A549 (cell line): ENCODE measurements at regions not wholly inside any gene's neighbourhood (a gene's known extent, or its start where the extent isn't known, plus 50 kb on each side); places are given as distances from the start of the nearest gene placed in this dataset.

ENCODE experiments used
- ATAC-seq, 2 experiments: fragments of 200-7000 bp in 1 of 2; fragments of >200 bp in 1 of 2; cut with Nextera tagmentation in 1 of 2; cut with Tn5 transposase in 1 of 2; 3 replicates each; pipeline versions ENCODE4 v1.8.0 to v1.9.1; 2018 to 2020; ENCODE audit warnings: mild to moderate bottlenecking in 1 of 2, moderate library complexity in 1 of 2
- CTCF ChIA-PET: fragments of 300-600 bp; sonication (Branson Sonifier 250); formaldehyde crosslinking; extraction: SDS; loops from one replicate; lab custom pipeline; 2021; ENCODE audit warnings: antibody characterized with exemption, inconsistent platforms; lab: Yijun Ruan, JAX
- POLR2A ChIA-PET: fragments of 350-600 bp; formaldehyde crosslinking; extraction: SDS; loops from one replicate; lab custom pipeline; 2021; ENCODE audit warnings: antibody characterized with exemption, inconsistent platforms; lab: Yijun Ruan, JAX
- DNase-seq, 2 experiments: peaks; one replicate each; pipeline versions ENCODE4 v3.0.0 to v3.0.0-alpha.2; 2011 to 2016; ENCODE audit warnings: low read depth in 1 of 2, low spot score in 1 of 2
- FAIRE-seq: peaks from 2 replicates; lab custom pipeline; 2011; peaks lifted over from hg19 to GRCh38; lab: Jason Lieb, UNC
- H3K27ac ChIP-seq, 2 experiments: fragments of >200 bp; sonication (Bioruptor Twin); formaldehyde crosslinking; 3 replicates each; pipeline ENCODE4 v1.5.1; 2016 to 2017
- H3K4me1 ChIP-seq: fragments of >200 bp; sonication (Bioruptor Twin); formaldehyde crosslinking; 3 replicates; pipeline ENCODE4 v1.6.1; 2016
- H3K4me2 ChIP-seq: fragments of >200 bp; sonication (Bioruptor Twin); formaldehyde crosslinking; 3 replicates; pipeline ENCODE4 v1.6.1; 2016
- H3K4me3 ChIP-seq: fragments of >200 bp; sonication (Bioruptor Twin); formaldehyde crosslinking; 3 replicates; pipeline ENCODE4 v1.5.1; 2016
- H3K9me3 ChIP-seq: fragments of >200 bp; sonication (Bioruptor Twin); formaldehyde crosslinking; 3 replicates; pipeline ENCODE4 v1.6.1; 2016
- ATOH8 ChIP-seq: fragments of 250-450 bp; sonication (Bioruptor Pico); IDR thresholded peaks from 2 replicates; pipeline ENCODE4 v1.5.0; 2020; ENCODE audit warnings: low read depth, mild to moderate bottlenecking, moderate library complexity
- CBX2 ChIP-seq: fragments of 200-600 bp; sonication (generic); IDR thresholded peaks from 2 replicates; pipeline ENCODE4 v1.6.1; 2016; ENCODE audit warnings: low read depth, mild to moderate bottlenecking, borderline replicate concordance
- CHD2 ChIP-seq: fragments of 150-350 bp; IDR thresholded peaks from 2 replicates; pipeline ENCODE4 v1.6.1; 2014; ENCODE audit warnings: low read length; ENCODE audit not compliant: partially characterized antibody
- EHF ChIP-seq: fragments of 250-450 bp; sonication (Bioruptor Pico); IDR thresholded peaks from 2 replicates; pipeline ENCODE4 v1.5.0; 2020; ENCODE audit warnings: mild to moderate bottlenecking
- EHMT2 ChIP-seq: fragments of 200-600 bp; sonication (generic); IDR thresholded peaks from 2 replicates; pipeline ENCODE4 v1.6.1; 2016; ENCODE audit warnings: antibody characterized with exemption, low read depth, mild to moderate bottlenecking, moderate library complexity
- FOSB ChIP-seq: fragments of 250-450 bp; sonication (Bioruptor Pico); IDR thresholded peaks from 2 replicates; pipeline ENCODE4 v1.5.0; 2020; ENCODE audit warnings: mild to moderate bottlenecking, moderate library complexity
- HES2 ChIP-seq: fragments of >200 bp; sonication (Bioruptor Twin); formaldehyde crosslinking; IDR thresholded peaks from 2 replicates; pipeline ENCODE4 v1.6.1; 2016
- HMGXB4 ChIP-seq: fragments of 250-450 bp; sonication (Bioruptor Pico); IDR thresholded peaks from 2 replicates; pipeline ENCODE4 v1.5.0; 2021; ENCODE audit warnings: mild to moderate bottlenecking, moderate library complexity, borderline replicate concordance
- JUN ChIP-seq, 2 experiments: fragments of >200 bp; sonication (Bioruptor Twin); formaldehyde crosslinking; IDR thresholded peaks; 2 replicates in 1 of 2; 3 replicates in 1 of 2; pipeline ENCODE4 v1.6.1; 2016 to 2017
- JUNB ChIP-seq: fragments of >200 bp; sonication (Bioruptor Twin); formaldehyde crosslinking; IDR thresholded peaks from 2 replicates; pipeline ENCODE4 v1.6.1; 2016
- KDM1A ChIP-seq: fragments of 200-600 bp; sonication (generic); IDR thresholded peaks from 2 replicates; pipeline ENCODE4 v1.6.1; 2016; ENCODE audit warnings: low read depth, mild to moderate bottlenecking
- KDM5A ChIP-seq: fragments of 200-600 bp; sonication (generic); IDR thresholded peaks from 2 replicates; pipeline ENCODE4 v1.6.1; 2016; ENCODE audit warnings: antibody characterized with exemption, mild to moderate bottlenecking
- MAX ChIP-seq: IDR thresholded peaks from 2 replicates; pipeline ENCODE4 v1.6.1; 2012
- MAZ ChIP-seq: fragments of 150-350 bp; IDR thresholded peaks from 2 replicates; pipeline ENCODE4 v1.6.1; 2014; ENCODE audit warnings: antibody characterized with exemption, low read depth, low read length, borderline replicate concordance
- NPAS2 ChIP-seq: fragments of 250-450 bp; sonication (Bioruptor Pico); IDR thresholded peaks from 2 replicates; pipeline ENCODE4 v1.8.0; 2022; ENCODE audit warnings: mild to moderate bottlenecking, moderate library complexity, borderline replicate concordance
- POLR2A ChIP-seq: IDR thresholded peaks from 2 replicates; pipeline ENCODE4 v1.6.1; 2012; ENCODE audit warnings: mild to moderate bottlenecking, low read length
- POLR2AphosphoS2 ChIP-seq: conservative IDR thresholded peaks from 2 replicates; pipeline ENCODE4 v1.6.1; 2012; ENCODE audit warnings: low read length, improper control_type of control experiment, inconsistent platforms
- RAD21 ChIP-seq, 2 experiments: fragments of >200 bp in 1 of 2; sonication (Bioruptor Twin) in 1 of 2; formaldehyde crosslinking in 1 of 2; IDR thresholded peaks in 1 of 2; conservative IDR thresholded peaks in 1 of 2; 2 replicates in 1 of 2; 3 replicates in 1 of 2; pipeline ENCODE4 v1.6.1; 2012 to 2018; ENCODE audit warnings: inconsistent platforms in 1 of 2
- RNF2 ChIP-seq: fragments of 200-600 bp; sonication (generic); IDR thresholded peaks from 2 replicates; pipeline ENCODE4 v1.6.1; 2016; ENCODE audit warnings: low read depth, mild to moderate bottlenecking, antibody characterized with exemption, moderate library complexity, borderline replicate concordance
- TP53 ChIP-seq: fragments of 250-450 bp; sonication (Bioruptor Pico); IDR thresholded peaks from 2 replicates; pipeline ENCODE4 v1.5.0; 2021; ENCODE audit warnings: mild to moderate bottlenecking, moderate library complexity
- ZC3H11A ChIP-seq: fragments of 450-650 bp; IDR thresholded peaks from 2 replicates; pipeline ENCODE4 v1.6.1; 2014; ENCODE audit warnings: antibody characterized with exemption, mild to moderate bottlenecking
- ZFP36 ChIP-seq: fragments of 450-650 bp; IDR thresholded peaks from 2 replicates; pipeline ENCODE4 v1.6.1; 2014; ENCODE audit warnings: borderline replicate concordance; ENCODE audit not compliant: partially characterized antibody
- ZNF302 ChIP-seq: fragments of 250-450 bp; sonication (Bioruptor Pico); IDR thresholded peaks from 2 replicates; pipeline ENCODE4 v1.9.0; 2021; ENCODE audit warnings: inconsistent platforms, mild to moderate bottlenecking, moderate library complexity
- WGBS: methylation state at CpG from one replicate; pipeline ENCODE4 v1.1.6; 2017; ENCODE audit errors: missing lambda C conversion rate; 5-methylcytosine and 5-hydroxymethylcytosine counted together

GRCh38 chr13:74574964-74575728 lies 440.9 kb upstream of the KLF12 start:
- DNase-seq (no peak), FAIRE-seq (no peak), ATAC-seq (peak; percentile 65)
- Histone ChIP-seq H3K27ac (peak overlapping the region in 1 of 2 experiments; percentile 69; a peak in 3 of 6 replicates), H3K9me3 (no peaks in the 10 kb centered on the region), H3K4me1 (no peaks in the 10 kb centered on the region), H3K4me3 (peak overlapping the region; percentile 46), H3K4me2 (peak overlapping the region; percentile 88)
- CTCF ChIA-PET: interaction anchor here (1.6 kb wide), 1 partner anchor 645 kb away, joined by 4 read pairs; no protein-coding TSS in a partner anchor
- TF ChIP-seq JUNB (no peak), POLR2AphosphoS2 (no peak), TP53 (CRISPR knock-in tag) (no peak), ATOH8 (CRISPR knock-in tag) (no peak), FOSB (no peak), MAX (no peak), MAZ (no peak), JUN (IDR thresholded peaks at IDR 0.05) (no peak), HES2 (no peak), POLR2A (no peak), KDM5A (no peak), EHMT2 (no peak), NPAS2 (no peak), ZFP36 (no peak), RNF2 (no peak), HMGXB4 (CRISPR knock-in tag) (no peak), ZNF302 (CRISPR knock-in tag) (no peak), CHD2 (no peak), KDM1A (no peak), EHF (CRISPR knock-in tag) (no peak)
- 23% methylated on average over 10 of the region's 10 CpGs for WGBS
- POLR2A ChIA-PET: no interaction called here

- ChIA-PET CTCF (interaction anchor here (1.3 kb wide), 1 partner anchor 21 kb away, joined by 4 read pairs; no protein-coding TSS in a partner anchor), POLR2A (no interaction called here)
- no peak for FAIRE-seq
- no peak overlapping the region for H3K27ac ChIP-seq
- TF ChIP-seq CBX2 (no peak), POLR2A (no peak), ZC3H11A (no peak), TP53 (CRISPR knock-in tag) (no peak), RAD21 (conservative IDR thresholded peaks at IDR 0.05 in 1 of 2, IDR thresholded peaks at IDR 0.05 in 1 of 2) (peak in 1 of 2 experiments; percentile 31; a peak in 2 of 5 replicates)
- DNase-seq: peak in 1 of 2 experiments; percentile 9
- 67% methylated on average over 7 of the region's 7 CpGs for WGBS
- no peaks in the 10 kb centered on the region for H3K9me3 ChIP-seq
- ATAC-seq: no peak
- no peak overlapping the region for H3K4me3 ChIP-seq
- no peak overlapping the region for H3K4me2 ChIP-seq
- no peaks in the 10 kb centered on the region for H3K4me1 ChIP-seq
These were observed 439.4 kb upstream of the KLF12 start for GRCh38 chr13:74573654-74574053.
